Mesothelial cell of epicardium (in vitro differentiated cells): ENCODE measurements at regions not wholly inside any gene's neighbourhood (a gene's known extent, or its start where the extent isn't known, plus 50 kb on each side); places are given as distances from the start of the nearest gene placed in this dataset.
A peak's percentile ranks its signal among the peaks of the same experiment; 100 is the strongest.
"Not testable (repeated sequence)": the region's sequence is repeated elsewhere in the genome, so short reads cannot be mapped to it uniquely, and the experiment has no call there.

Experiments
- DNase-seq, 2 experiments: peaks; one replicate each; pipeline ENCODE4 v3.0.0; 2021; ENCODE audit warnings: low spot score in 2 of 2; ENCODE audit not compliant: unreplicated experiment in 2 of 2
- H3K27ac Mint-ChIP-seq: 2 replicates; pipeline ENCODE4 v1.8.0; 2021; ENCODE audit warnings: mixed read lengths
- H3K27me3 Mint-ChIP-seq: 2 replicates; pipeline ENCODE4 v1.8.0; 2021; ENCODE audit warnings: low read depth, mixed read lengths
- H3K36me3 Mint-ChIP-seq: 2 replicates; pipeline ENCODE4 v1.8.0; 2021; ENCODE audit warnings: mixed read lengths
- H3K4me1 Mint-ChIP-seq: 2 replicates; pipeline ENCODE4 v1.8.0; 2021; ENCODE audit warnings: mixed read lengths
- H3K4me3 Mint-ChIP-seq: 2 replicates; pipeline ENCODE4 v1.8.0; 2021; ENCODE audit warnings: mild to moderate bottlenecking, moderate library complexity, mixed read lengths
- H3K9me3 Mint-ChIP-seq: 2 replicates; pipeline ENCODE4 v1.8.0; 2021; ENCODE audit warnings: mixed read lengths

GRCh38 chr9:41367301-41367700, 178.2 kb upstream of the ZNG1F start:
- H3K36me3 Mint-ChIP-seq, H3K4me3 Mint-ChIP-seq, DNase-seq, H3K27ac Mint-ChIP-seq, H3K27me3 Mint-ChIP-seq, H3K9me3 Mint-ChIP-seq, H3K4me1 Mint-ChIP-seq: not testable (repeated sequence)

GRCh38 chr9:41361790-41362189, 172.7 kb upstream of the ZNG1F start:
- not testable (repeated sequence) for H3K27me3 Mint-ChIP-seq, H3K4me3 Mint-ChIP-seq, H3K27ac Mint-ChIP-seq, H3K4me1 Mint-ChIP-seq, H3K9me3 Mint-ChIP-seq, DNase-seq, H3K36me3 Mint-ChIP-seq

- H3K27me3 Mint-ChIP-seq, H3K36me3 Mint-ChIP-seq, H3K9me3 Mint-ChIP-seq, H3K4me1 Mint-ChIP-seq, DNase-seq: not testable (repeated sequence)
- Mint-ChIP-seq H3K27ac (peak overlapping the region; percentile 81), H3K4me3 (peak overlapping the region; percentile 88)
These were observed 170.0 kb upstream of the ZNG1F start for GRCh38 chr9:41359116-41359515.

GRCh38 chr9:41358682-41359081, 169.6 kb upstream of the ZNG1F start:
- not testable (repeated sequence) for H3K36me3 Mint-ChIP-seq, H3K27me3 Mint-ChIP-seq, H3K4me1 Mint-ChIP-seq, H3K9me3 Mint-ChIP-seq
- peak overlapping the region; percentile 88 for H3K4me3 Mint-ChIP-seq
- peak overlapping the region; percentile 94 for H3K27ac Mint-ChIP-seq
- DNase-seq, result peak; percentile 68 to 90

GRCh38 chr9:41357918-41358404, 168.8 kb upstream of the ZNG1F start:
- not testable (repeated sequence) for H3K4me1 Mint-ChIP-seq, H3K9me3 Mint-ChIP-seq, H3K27me3 Mint-ChIP-seq, H3K36me3 Mint-ChIP-seq, DNase-seq
- peak overlapping the region; percentile 88 for H3K4me3 Mint-ChIP-seq
- peak overlapping the region; percentile 94 for H3K27ac Mint-ChIP-seq

- not testable (repeated sequence) for H3K4me3 Mint-ChIP-seq, H3K27me3 Mint-ChIP-seq, H3K4me1 Mint-ChIP-seq, H3K27ac Mint-ChIP-seq, H3K36me3 Mint-ChIP-seq, DNase-seq, H3K9me3 Mint-ChIP-seq
These were observed 168.2 kb upstream of the ZNG1F start for GRCh38 chr9:41357350-41357748.

GRCh38 chr9:41356588-41357349, 167.7 kb upstream of the ZNG1F start:
- DNase-seq, H3K9me3 Mint-ChIP-seq, H3K36me3 Mint-ChIP-seq, H3K27me3 Mint-ChIP-seq, H3K4me3 Mint-ChIP-seq, H3K4me1 Mint-ChIP-seq, H3K27ac Mint-ChIP-seq: not testable (repeated sequence)

- H3K4me1 Mint-ChIP-seq, H3K27me3 Mint-ChIP-seq: not testable (repeated sequence)
These were observed 166.8 kb upstream of the ZNG1F start for GRCh38 chr9:41355712-41356450.

GRCh38 chr9:41354978-41355377, 165.9 kb upstream of the ZNG1F start:
- H3K9me3 Mint-ChIP-seq, H3K36me3 Mint-ChIP-seq, H3K4me3 Mint-ChIP-seq, H3K27ac Mint-ChIP-seq, DNase-seq, H3K27me3 Mint-ChIP-seq, H3K4me1 Mint-ChIP-seq: not testable (repeated sequence)

More at GRCh38 chr9:41355712-41356450, 166.8 kb upstream of the ZNG1F start:
- H3K27ac Mint-ChIP-seq, DNase-seq, H3K36me3 Mint-ChIP-seq, H3K9me3 Mint-ChIP-seq, H3K4me3 Mint-ChIP-seq: not testable (repeated sequence)

GRCh38 chr9:41354060-41354934, 165.2 kb upstream of the ZNG1F start:
- not testable (repeated sequence) for H3K4me1 Mint-ChIP-seq, H3K27me3 Mint-ChIP-seq, DNase-seq, H3K36me3 Mint-ChIP-seq, H3K9me3 Mint-ChIP-seq, H3K4me3 Mint-ChIP-seq, H3K27ac Mint-ChIP-seq

- H3K9me3 Mint-ChIP-seq, DNase-seq, H3K4me3 Mint-ChIP-seq, H3K4me1 Mint-ChIP-seq, H3K27me3 Mint-ChIP-seq, H3K27ac Mint-ChIP-seq, H3K36me3 Mint-ChIP-seq: not testable (repeated sequence)
These were observed 163.9 kb upstream of the ZNG1F start for GRCh38 chr9:41353026-41353425.

- H3K27me3 Mint-ChIP-seq, H3K4me1 Mint-ChIP-seq, H3K27ac Mint-ChIP-seq, H3K36me3 Mint-ChIP-seq, DNase-seq, H3K9me3 Mint-ChIP-seq, H3K4me3 Mint-ChIP-seq: not testable (repeated sequence)
These were observed 163.3 kb upstream of the ZNG1F start for GRCh38 chr9:41352390-41352789.

- H3K4me1 Mint-ChIP-seq, H3K36me3 Mint-ChIP-seq, H3K9me3 Mint-ChIP-seq, H3K27me3 Mint-ChIP-seq, DNase-seq, H3K4me3 Mint-ChIP-seq, H3K27ac Mint-ChIP-seq: not testable (repeated sequence)
These were observed 158.8 kb upstream of the ZNG1F start for GRCh38 chr9:41347893-41348292.

- not testable (repeated sequence) for H3K4me1 Mint-ChIP-seq, H3K27ac Mint-ChIP-seq, H3K9me3 Mint-ChIP-seq, H3K36me3 Mint-ChIP-seq, H3K27me3 Mint-ChIP-seq, H3K4me3 Mint-ChIP-seq, DNase-seq
These were observed 143.4 kb upstream of the ZNG1F start for GRCh38 chr9:41332562-41332961.
